SK-N-MC (cell line): ENCODE measurements at regions not wholly inside any gene's neighbourhood (a gene's known extent, or its start where the extent isn't known, plus 50 kb on each side); places are given as distances from the start of the nearest gene placed in this dataset.

Experiments used
- DNase-seq: peaks from one replicate; pipeline ENCODE4 v3.0.0-alpha.2; 2011; ENCODE audit warnings: low read depth, low spot score
- H3K27ac ChIP-seq: fragments of 200-600 bp; sonication (generic); 2 replicates; pipeline ENCODE4 v1.5.1; 2016; ENCODE audit warnings: mixed run types
- H3K36me3 ChIP-seq: fragments of 200-600 bp; sonication (generic); 2 replicates; pipeline ENCODE4 v1.6.1; 2017; ENCODE audit warnings: antibody characterized with exemption, low read length, mixed read lengths; ENCODE audit not compliant: insufficient read depth
- H3K4me3 ChIP-seq: fragments of 200-600 bp; sonication (generic); 2 replicates; pipeline ENCODE4 v1.5.1; 2016
- H3K9ac ChIP-seq: fragments of 200-600 bp; sonication (generic); 2 replicates; pipeline ENCODE4 v1.8.0; 2017; ENCODE audit warnings: mixed run types, mixed read lengths; ENCODE audit not compliant: insufficient read length
- H3K9me3 ChIP-seq: fragments of 200-600 bp; sonication (generic); 2 replicates; pipeline ENCODE4 v1.6.1; 2017; ENCODE audit warnings: low read depth, mild to moderate bottlenecking, antibody characterized with exemption, low read length, moderate library complexity, mixed read lengths
- EZH2 ChIP-seq: fragments of 200-600 bp; sonication (generic); IDR thresholded peaks from one replicate; pipeline ENCODE4 v1.6.1; 2017; ENCODE audit warnings: antibody characterized with exemption
- FOXP2 ChIP-seq: optimal IDR thresholded peaks from 2 replicates; pipeline ENCODE3; 2011; ENCODE audit warnings: mild to moderate bottlenecking, moderate library complexity; ENCODE audit not compliant: insufficient read depth; ENCODE audit errors: extremely low read length, control extremely low read depth
- POLR2AphosphoS5 ChIP-seq: IDR thresholded peaks from 2 replicates; pipeline ENCODE4 v1.6.1; 2012; ENCODE audit warnings: mild to moderate bottlenecking, low read depth, low read length, borderline replicate concordance

DNA sequence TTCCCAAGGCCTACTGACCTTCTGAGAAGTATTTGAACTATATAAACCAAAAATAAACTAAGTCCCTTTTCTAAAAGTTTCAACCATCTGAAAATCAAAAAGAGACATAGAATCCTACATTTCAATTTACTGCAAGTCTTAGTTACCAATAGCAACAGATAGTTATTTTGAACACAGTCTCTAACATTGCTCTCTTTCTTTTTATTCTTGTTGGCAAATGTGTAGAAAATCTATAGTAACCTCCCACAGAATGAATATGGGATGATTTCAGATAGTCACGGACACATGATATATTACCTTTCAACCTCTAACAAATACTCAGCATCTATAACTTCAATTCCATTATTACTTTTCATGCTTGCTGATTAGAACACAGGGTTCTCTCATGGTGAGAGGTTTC is 68.9 kb upstream of the RAB3GAP2 start:
- H3K27ac ChIP-seq, result no peak overlapping the region
- H3K9ac ChIP-seq, result no peak overlapping the region
- no peak for TF ChIP-seq EZH2
- no peak for TF ChIP-seq FOXP2
- no peak for TF ChIP-seq POLR2AphosphoS5
- no peak overlapping the region for H3K4me3 ChIP-seq
- DNase-seq, result no peak
- H3K36me3 ChIP-seq, result no peaks in the 10 kb centered on the region
- H3K9me3 ChIP-seq, result no peaks in the 10 kb centered on the region

DNA sequence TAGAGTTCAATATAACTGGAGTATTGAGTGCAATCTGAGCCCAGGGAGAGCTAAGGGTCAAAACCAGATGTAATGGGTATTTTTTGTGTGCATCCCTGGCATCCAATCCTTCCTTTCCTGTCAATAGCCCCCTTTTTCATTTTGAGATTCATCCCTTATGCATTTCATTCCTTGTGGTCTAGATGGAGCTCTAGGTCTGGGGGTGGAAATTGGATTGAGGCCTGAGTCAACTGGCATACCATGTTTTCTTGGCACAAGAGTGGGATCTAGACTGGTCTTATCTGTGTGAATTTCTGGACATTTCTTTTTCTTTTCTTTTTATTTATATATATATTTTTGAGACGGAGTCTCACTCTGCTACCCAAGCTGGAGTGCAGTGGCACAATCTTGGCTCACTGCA is 67.3 kb upstream of the RAB3GAP2 start:
- TF ChIP-seq FOXP2, result no peak
- no peak for TF ChIP-seq EZH2
- no peak for TF ChIP-seq POLR2AphosphoS5
- no peak overlapping the region for H3K4me3 ChIP-seq
- H3K9me3 ChIP-seq, result no peaks in the 10 kb centered on the region
- no peaks in the 10 kb centered on the region for H3K36me3 ChIP-seq
- H3K27ac ChIP-seq, result no peak overlapping the region
- H3K9ac ChIP-seq, result no peak overlapping the region
- DNase-seq, result no peak

DNA sequence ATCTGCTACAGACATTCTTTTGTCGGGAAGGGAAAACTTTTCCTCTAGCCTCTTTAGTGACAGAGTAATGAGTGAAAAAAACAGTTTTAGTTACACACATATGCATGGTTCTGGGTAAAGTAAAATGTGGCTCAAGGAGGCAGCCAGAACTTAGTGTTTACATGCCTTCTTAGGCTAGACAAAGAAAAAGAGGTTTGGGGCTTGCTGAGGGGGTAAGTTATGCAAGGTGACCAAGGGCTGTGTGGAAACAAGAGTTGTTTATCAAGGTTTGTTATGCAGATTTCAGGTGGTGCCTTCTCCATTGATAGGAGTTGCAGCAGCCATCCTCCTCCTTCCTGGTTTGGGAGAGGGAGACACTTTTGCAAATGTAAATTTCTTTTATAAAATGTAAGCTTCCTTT is 66.5 kb upstream of the RAB3GAP2 start:
- TF ChIP-seq POLR2AphosphoS5, result no peak
- no peak for TF ChIP-seq EZH2
- no peak for TF ChIP-seq FOXP2
- H3K27ac ChIP-seq, result no peak overlapping the region

DNA sequence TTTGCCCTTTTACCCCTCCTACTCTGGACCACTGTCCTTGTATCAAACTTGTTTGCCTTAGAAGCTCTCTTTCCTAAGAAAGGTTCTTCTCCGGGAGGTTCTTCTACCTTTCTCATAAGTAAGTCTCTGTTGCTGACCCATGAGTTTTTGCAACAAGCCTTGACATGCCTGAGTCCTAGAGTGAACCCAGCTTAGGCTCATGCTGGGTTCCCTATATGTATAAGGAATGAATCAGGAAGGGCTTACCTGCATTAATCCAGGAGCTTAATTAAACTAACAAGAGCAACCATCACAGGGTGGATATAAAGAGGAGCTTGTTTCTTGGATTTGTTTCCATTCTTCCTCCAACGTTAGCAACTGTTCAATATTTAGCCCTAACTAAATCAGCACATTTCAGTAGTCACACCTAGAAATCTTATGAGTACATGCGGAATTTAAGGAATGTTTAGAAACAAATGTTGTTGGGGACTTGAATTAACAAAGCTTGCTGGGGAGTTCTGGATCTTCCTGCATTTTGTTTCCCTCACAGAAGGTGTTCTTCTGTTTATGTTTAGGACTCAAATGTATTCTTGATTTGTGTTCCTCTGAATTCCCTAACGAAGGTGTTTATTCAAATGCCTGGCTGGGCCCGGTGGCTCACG is 64.3 kb upstream of the RAB3GAP2 start:
- no peak overlapping the region for H3K27ac ChIP-seq
- no peak overlapping the region for H3K4me3 ChIP-seq
- TF ChIP-seq EZH2, result no peak
- no peak for TF ChIP-seq POLR2AphosphoS5
- no peak for TF ChIP-seq FOXP2
- H3K36me3 ChIP-seq, result no peaks in the 10 kb centered on the region
- no peak overlapping the region for H3K9ac ChIP-seq
- no peaks in the 10 kb centered on the region for H3K9me3 ChIP-seq
- no peak for DNase-seq

More for the DNA sequence above, 66.5 kb upstream of the RAB3GAP2 start:
- no peak for DNase-seq
- Histone ChIP-seq H3K9ac (no peak overlapping the region), H3K36me3 (no peaks in the 10 kb centered on the region), H3K4me3 (no peak overlapping the region), H3K9me3 (no peaks in the 10 kb centered on the region)

DNA sequence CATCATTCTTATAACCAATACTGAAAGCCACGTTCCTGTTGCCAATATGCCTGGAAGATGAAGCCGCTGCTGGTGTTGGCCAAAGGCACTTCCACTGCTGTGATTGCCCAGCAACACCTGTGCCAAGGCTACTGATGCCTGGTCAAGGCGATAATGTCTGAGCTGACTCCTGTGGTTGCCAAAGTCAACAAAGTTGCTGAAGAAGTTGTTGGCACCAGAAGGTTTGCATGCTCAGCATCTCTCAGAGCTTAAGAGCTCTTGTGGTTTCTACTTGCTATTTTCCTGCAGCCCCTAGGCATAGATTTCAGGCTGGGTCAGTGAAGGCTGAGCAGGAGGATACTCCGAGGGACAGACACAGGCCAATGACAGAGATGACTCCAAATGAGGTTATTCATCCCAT is 63.4 kb upstream of the RAB3GAP2 start:
- H3K9me3 ChIP-seq, result no peaks in the 10 kb centered on the region
- no peak for DNase-seq
- no peak overlapping the region for H3K9ac ChIP-seq
- no peaks in the 10 kb centered on the region for H3K36me3 ChIP-seq
- H3K27ac ChIP-seq, result no peak overlapping the region
- H3K4me3 ChIP-seq, result no peak overlapping the region
- TF ChIP-seq POLR2AphosphoS5, result no peak

DNA sequence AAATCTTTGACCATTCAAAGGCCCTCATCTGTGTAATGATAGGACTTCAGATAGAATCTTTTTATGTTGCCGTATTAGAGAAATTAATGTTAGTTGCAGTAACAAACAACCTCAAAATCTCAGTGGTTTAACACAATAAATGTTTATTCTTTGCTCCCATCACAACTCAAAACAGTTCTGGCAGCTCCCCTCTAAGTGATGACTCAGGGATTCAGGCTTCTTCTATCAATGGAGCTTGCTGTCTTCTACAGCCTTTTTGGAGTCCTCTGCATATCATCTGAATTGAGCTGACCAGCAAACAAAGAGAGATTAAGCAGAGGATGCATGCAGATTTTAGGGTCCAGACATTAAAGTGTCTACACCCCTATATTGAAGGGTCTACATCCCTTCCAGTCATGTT is 59.1 kb upstream of the RAB3GAP2 start:
- no peak overlapping the region for H3K4me3 ChIP-seq
- no peak for TF ChIP-seq POLR2AphosphoS5
- TF ChIP-seq EZH2, result no peak
- no peak for TF ChIP-seq FOXP2
- no peaks in the 10 kb centered on the region for H3K36me3 ChIP-seq
- DNase-seq, result no peak
- H3K27ac ChIP-seq, result no peak overlapping the region
- no peak overlapping the region for H3K9ac ChIP-seq
- H3K9me3 ChIP-seq, result no peaks in the 10 kb centered on the region

DNA sequence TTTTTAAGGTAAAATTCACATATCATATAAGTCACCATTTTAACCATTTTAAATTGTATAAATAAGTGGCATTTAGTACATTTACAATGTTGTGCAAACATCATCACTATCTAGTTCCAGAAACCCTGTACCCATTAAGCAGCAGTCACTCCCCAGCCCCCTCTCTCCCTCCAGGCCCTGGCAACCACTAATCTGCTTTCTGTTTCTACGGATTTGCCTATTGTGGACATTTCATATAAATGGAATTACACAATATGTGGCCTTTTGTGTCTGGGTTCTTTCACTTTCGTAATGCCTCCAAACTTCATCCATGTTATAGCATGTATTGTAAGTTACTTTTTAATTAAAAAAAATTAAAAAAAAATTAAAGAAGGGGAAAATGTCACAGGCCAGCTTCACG is 58.0 kb upstream of the RAB3GAP2 start:
- H3K36me3 ChIP-seq, result no peaks in the 10 kb centered on the region
- DNase-seq, result no peak
- no peak overlapping the region for H3K9ac ChIP-seq
- H3K4me3 ChIP-seq, result no peak overlapping the region
- no peak for TF ChIP-seq POLR2AphosphoS5
- no peak for TF ChIP-seq FOXP2
- TF ChIP-seq EZH2, result no peak
- H3K9me3 ChIP-seq, result no peaks in the 10 kb centered on the region
- H3K27ac ChIP-seq, result no peak overlapping the region

DNA sequence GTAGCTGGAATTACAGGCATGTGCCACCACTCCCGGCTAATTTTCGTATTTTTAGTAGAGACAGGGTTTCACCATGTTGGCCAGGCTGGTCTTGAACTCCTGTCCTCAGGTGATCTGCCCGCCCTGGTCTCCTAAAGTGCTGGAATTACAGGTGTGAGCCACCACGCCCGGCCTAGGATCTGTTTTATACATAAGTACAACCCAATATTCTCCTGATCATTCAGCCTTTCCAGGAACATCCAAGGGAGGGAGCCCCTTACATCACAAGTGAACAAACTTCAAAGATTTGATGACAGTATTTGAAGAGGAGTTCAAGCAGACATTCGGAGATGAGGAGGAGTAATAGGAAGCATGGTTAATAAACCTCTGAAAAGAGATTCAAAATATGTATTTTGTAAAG is 54.9 kb upstream of the RAB3GAP2 start:
- no peaks in the 10 kb centered on the region for H3K36me3 ChIP-seq
- TF ChIP-seq FOXP2 (no peak), EZH2 (no peak), POLR2AphosphoS5 (no peak)
- H3K27ac ChIP-seq, result no peak overlapping the region
- DNase-seq, result no peak
- H3K4me3 ChIP-seq, result no peak overlapping the region
- H3K9me3 ChIP-seq, result no peaks in the 10 kb centered on the region
- H3K9ac ChIP-seq, result no peak overlapping the region

DNA sequence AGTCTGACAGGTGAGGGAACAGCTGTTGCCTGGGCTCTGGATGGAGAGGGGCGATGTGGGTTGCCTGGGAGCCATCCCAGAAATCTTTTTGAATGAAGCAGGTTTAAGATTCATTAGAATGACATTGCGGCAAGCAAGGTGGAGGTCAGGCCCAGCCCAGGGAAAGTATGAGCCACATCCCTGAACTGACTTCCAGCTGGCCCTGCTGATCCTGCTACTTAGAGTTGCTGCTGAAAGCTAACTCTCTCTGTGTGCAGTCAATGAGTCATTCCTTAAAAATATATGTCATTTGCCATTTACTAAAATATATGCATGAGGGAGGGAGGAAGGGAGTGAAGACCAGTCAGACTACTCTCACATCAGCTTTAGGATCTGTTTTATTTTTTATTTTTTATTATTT is 54.3 kb upstream of the RAB3GAP2 start:
- Histone ChIP-seq H3K4me3 (no peak overlapping the region), H3K27ac (no peak overlapping the region)

More for the DNA sequence above, 54.3 kb upstream of the RAB3GAP2 start:
- TF ChIP-seq POLR2AphosphoS5 (no peak), EZH2 (no peak), FOXP2 (no peak)
- H3K36me3 ChIP-seq, result no peaks in the 10 kb centered on the region
- H3K9ac ChIP-seq, result no peak overlapping the region
- no peaks in the 10 kb centered on the region for H3K9me3 ChIP-seq
- DNase-seq, result no peak
